Neural crest cell (in vitro differentiated cells): ENCODE measurements at regions not wholly inside any gene's neighbourhood (a gene's known extent, or its start where the extent isn't known, plus 50 kb on each side); places are given as distances from the start of the nearest gene placed in this dataset.

Source experiments
- DNase-seq: peaks from one replicate; pipeline ENCODE4 v3.0.0; 2021; ENCODE audit warnings: low read depth, mixed read lengths, low spot score
- H3K27ac Mint-ChIP-seq: one replicate; pipeline ENCODE4 v1.8.0; 2021; ENCODE audit warnings: mild to moderate bottlenecking, mixed read lengths; ENCODE audit not compliant: unreplicated experiment
- H3K27me3 Mint-ChIP-seq: 2 replicates; pipeline ENCODE4 v1.8.0; 2021; ENCODE audit warnings: low read depth, mild to moderate bottlenecking, mixed read lengths
- H3K36me3 Mint-ChIP-seq: 2 replicates; pipeline ENCODE4 v1.8.0; 2021; ENCODE audit warnings: low read depth, mild to moderate bottlenecking, mixed read lengths
- H3K4me1 Mint-ChIP-seq: 2 replicates; pipeline ENCODE4 v1.8.0; 2021; ENCODE audit warnings: mixed read lengths
- H3K4me3 Mint-ChIP-seq: one replicate; pipeline ENCODE4 v1.8.0; 2021; ENCODE audit warnings: mild to moderate bottlenecking, mixed read lengths
- H3K9me3 Mint-ChIP-seq: 2 replicates; pipeline ENCODE4 v1.8.0; 2021; ENCODE audit warnings: mixed read lengths
- TF ChIP-seq, protein P1 (sequence below): fragments of 200-600 bp; sonication (generic); conservative IDR thresholded peaks from 2 replicates; pipeline ENCODE4 v1.5.0; 2021; ENCODE audit warnings: antibody characterized with exemption, mild to moderate bottlenecking

DNA sequence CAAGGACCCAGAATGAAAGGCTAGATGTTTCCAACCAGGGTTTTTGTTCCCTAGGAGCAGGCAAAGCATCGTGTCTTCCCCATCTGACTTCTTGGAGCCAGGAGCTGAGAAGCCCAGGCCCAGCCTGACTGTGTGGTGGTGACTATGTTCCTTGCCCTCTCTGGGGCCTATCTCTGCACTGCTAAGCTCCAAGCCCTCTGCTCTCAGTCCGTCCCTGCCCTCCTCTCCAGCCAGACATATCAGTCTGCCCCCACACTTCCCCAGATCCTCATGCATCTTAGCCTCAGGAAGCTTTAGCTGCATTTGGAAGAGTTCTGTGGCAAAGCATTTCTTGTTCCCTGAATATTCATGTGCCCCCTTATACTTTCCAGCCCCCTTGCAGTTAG lies 196.6 kb downstream of the CYP26B1 start:
- Mint-ChIP-seq H3K27ac (no peak overlapping the region), H3K36me3 (no peaks in the 10 kb centered on the region), H3K4me3 (no peak overlapping the region), H3K27me3 (peaks cover 4% of the 10 kb centered on the region), H3K9me3 (peaks cover 4% of the 10 kb centered on the region), H3K4me1 (no peaks in the 10 kb centered on the region)
- TF ChIP-seq, protein P1, sequence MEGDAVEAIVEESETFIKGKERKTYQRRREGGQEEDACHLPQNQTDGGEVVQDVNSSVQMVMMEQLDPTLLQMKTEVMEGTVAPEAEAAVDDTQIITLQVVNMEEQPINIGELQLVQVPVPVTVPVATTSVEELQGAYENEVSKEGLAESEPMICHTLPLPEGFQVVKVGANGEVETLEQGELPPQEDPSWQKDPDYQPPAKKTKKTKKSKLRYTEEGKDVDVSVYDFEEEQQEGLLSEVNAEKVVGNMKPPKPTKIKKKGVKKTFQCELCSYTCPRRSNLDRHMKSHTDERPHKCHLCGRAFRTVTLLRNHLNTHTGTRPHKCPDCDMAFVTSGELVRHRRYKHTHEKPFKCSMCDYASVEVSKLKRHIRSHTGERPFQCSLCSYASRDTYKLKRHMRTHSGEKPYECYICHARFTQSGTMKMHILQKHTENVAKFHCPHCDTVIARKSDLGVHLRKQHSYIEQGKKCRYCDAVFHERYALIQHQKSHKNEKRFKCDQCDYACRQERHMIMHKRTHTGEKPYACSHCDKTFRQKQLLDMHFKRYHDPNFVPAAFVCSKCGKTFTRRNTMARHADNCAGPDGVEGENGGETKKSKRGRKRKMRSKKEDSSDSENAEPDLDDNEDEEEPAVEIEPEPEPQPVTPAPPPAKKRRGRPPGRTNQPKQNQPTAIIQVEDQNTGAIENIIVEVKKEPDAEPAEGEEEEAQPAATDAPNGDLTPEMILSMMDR: no peak
- no peak for DNase-seq

GRCh38 chr2:71950256-71951082 lies 197.2 kb downstream of the CYP26B1 start:
- H3K36me3 Mint-ChIP-seq: no peaks in the 10 kb centered on the region
- no peak overlapping the region for H3K4me3 Mint-ChIP-seq
- TF ChIP-seq, protein P1: no peak
- H3K27ac Mint-ChIP-seq: no peak overlapping the region
- H3K27me3 Mint-ChIP-seq: peaks cover 4% of the 10 kb centered on the region
- peaks cover 4% of the 10 kb centered on the region for H3K9me3 Mint-ChIP-seq
- no peaks in the 10 kb centered on the region for H3K4me1 Mint-ChIP-seq
- no peak for DNase-seq

GRCh38 chr2:71949537-71949798 lies 198.2 kb downstream of the CYP26B1 start:
- Mint-ChIP-seq H3K27ac (no peak overlapping the region), H3K27me3 (peaks cover 4% of the 10 kb centered on the region), H3K36me3 (no peaks in the 10 kb centered on the region), H3K4me1 (no peaks in the 10 kb centered on the region), H3K9me3 (peaks cover 4% of the 10 kb centered on the region), H3K4me3 (no peak overlapping the region)
- no peak for DNase-seq
- TF ChIP-seq, protein P1: no peak

DNA sequence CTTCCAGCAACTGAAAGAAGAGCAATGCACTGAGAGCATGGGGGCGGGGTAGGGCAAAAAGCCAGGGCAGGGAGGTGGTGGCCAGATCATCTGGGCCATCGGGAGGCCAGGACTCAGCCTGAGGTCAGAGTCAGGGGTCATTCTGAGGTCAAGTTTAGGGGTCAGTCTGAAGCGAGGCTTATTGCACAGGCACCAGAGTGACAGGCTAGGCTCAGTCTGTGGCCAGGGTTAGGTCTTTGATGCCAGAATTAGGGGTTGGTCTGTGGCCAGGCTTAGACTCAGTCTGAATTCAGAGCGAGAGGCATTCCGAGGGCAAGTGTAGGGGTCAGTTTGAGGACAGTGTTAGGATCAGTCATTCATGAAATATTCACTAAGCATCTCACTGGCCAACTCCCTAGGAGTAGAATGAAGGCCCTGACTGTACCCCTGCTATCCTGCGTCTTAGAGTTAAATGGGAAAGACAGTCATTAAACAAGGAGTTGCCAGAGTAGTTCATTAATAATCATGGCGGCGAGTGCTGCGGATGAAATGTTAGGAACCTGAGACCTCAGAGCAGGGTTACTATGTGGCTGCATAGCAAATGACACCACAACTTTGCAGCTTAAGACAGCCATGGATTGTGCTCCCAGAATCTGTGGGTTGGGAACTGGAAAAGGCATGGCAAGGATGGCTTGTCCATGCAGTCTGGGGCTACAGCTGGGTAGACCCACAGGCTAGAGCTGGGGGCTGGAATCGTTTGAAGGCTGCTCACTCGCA lies 198.7 kb downstream of the CYP26B1 start:
- Mint-ChIP-seq H3K4me3 (no peak overlapping the region), H3K4me1 (peaks cover 1% of the 10 kb centered on the region), H3K27ac (no peak overlapping the region), H3K27me3 (no peaks in the 10 kb centered on the region), H3K36me3 (no peaks in the 10 kb centered on the region), H3K9me3 (peaks cover 4% of the 10 kb centered on the region)
- TF ChIP-seq, protein P1: no peak
- no peak for DNase-seq

- no peak for DNase-seq
- H3K4me3 Mint-ChIP-seq: no peak overlapping the region
- TF ChIP-seq, protein P1: no peak
- no peaks in the 10 kb centered on the region for H3K27me3 Mint-ChIP-seq
- no peaks in the 10 kb centered on the region for H3K9me3 Mint-ChIP-seq
- H3K4me1 Mint-ChIP-seq: peaks cover 4% of the 10 kb centered on the region
- no peaks in the 10 kb centered on the region for H3K36me3 Mint-ChIP-seq
- no peak overlapping the region for H3K27ac Mint-ChIP-seq
These were observed 199.9 kb downstream of the CYP26B1 start for GRCh38 chr2:71947809-71948208.
